ENCODE measurements at regions not wholly inside any gene's neighbourhood (a gene's known extent, or its start where the extent isn't known, plus 50 kb on each side); places are given as distances from the start of the nearest gene placed in this dataset.
A peak's percentile ranks its signal among the peaks of the same experiment; 100 is the strongest.

DNA sequence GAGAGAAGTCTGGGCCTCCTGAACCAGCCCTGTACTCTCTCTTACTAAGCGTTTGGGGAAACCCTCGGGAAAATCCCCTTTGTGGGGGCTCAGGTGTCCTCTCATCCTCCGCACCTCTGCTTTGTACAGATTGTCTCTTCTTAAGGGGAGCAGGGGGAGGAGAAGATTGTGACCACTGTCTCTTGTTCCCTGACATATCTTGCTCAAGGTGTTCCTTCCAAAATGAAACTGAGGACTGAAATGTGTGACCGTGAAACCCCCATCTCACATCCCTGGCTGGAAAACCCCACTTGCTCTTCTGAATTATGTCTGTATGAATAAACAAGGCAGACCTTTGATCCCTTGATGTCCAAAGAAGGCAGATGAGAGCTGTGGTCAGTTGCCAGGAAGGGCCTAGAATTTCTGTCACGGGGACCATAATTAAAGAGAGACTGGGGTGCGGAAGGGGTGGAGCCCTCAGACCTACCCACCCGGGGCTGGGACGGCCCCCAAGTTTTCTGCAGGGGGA, 369.8 kb downstream of the AACS start (continued):
- TF ChIP-seq ZNF24 (IDR thresholded peaks at IDR 0.05) (no peak), SUPT20H (IDR thresholded peaks at IDR 0.05; ENCODE audit: borderline replicate concordance, control insufficient read depth, low read depth, low read length) (no peak), SUZ12 (IDR thresholded peaks at IDR 0.05; ENCODE audit: unreplicated experiment) (no peak), ZNF622 (IDR thresholded peaks at IDR 0.05) (no peak), CBX5 (IDR thresholded peaks at IDR 0.05; ENCODE audit: low read depth) (0 out of 2 replicates have a peak, but pooled peaks have one; percentile 58), NBN (IDR thresholded peaks at IDR 0.05) (peak; percentile 78), POLR2AphosphoS2 (IDR thresholded peaks at IDR 0.05; ENCODE audit: low read depth, low read length) (no peak), RAD21 (IDR thresholded peaks at IDR 0.05; ENCODE audit: insufficient read depth, low read depth, low read length) (no peak), SMAD1 (IDR thresholded peaks at IDR 0.05; ENCODE audit: low read depth, partially characterized antibody) (no peak), ZSCAN29 (IDR thresholded peaks at IDR 0.05) (no peak), RELA (IDR thresholded peaks at IDR 0.05; ENCODE audit: borderline replicate concordance, partially characterized antibody) (peak; percentile 98)
- TF ChIP-seq, protein P1, sequence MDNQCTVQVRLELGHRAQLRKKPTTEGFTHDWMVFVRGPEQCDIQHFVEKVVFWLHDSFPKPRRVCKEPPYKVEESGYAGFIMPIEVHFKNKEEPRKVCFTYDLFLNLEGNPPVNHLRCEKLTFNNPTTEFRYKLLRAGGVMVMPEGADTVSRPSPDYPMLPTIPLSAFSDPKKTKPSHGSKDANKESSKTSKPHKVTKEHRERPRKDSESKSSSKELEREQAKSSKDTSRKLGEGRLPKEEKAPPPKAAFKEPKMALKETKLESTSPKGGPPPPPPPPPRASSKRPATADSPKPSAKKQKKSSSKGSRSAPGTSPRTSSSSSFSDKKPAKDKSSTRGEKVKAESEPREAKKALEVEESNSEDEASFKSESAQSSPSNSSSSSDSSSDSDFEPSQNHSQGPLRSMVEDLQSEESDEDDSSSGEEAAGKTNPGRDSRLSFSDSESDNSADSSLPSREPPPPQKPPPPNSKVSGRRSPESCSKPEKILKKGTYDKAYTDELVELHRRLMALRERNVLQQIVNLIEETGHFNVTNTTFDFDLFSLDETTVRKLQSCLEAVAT (IDR thresholded peaks at IDR 0.05): peak; percentile 49; the same call in 1 of the 2 replicates
- TF ChIP-seq, protein P2, sequence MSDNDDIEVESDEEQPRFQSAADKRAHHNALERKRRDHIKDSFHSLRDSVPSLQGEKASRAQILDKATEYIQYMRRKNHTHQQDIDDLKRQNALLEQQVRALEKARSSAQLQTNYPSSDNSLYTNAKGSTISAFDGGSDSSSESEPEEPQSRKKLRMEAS (IDR thresholded peaks at IDR 0.05; ENCODE audit: low read depth, low read length): no peak
- TF ChIP-seq, protein P3, sequence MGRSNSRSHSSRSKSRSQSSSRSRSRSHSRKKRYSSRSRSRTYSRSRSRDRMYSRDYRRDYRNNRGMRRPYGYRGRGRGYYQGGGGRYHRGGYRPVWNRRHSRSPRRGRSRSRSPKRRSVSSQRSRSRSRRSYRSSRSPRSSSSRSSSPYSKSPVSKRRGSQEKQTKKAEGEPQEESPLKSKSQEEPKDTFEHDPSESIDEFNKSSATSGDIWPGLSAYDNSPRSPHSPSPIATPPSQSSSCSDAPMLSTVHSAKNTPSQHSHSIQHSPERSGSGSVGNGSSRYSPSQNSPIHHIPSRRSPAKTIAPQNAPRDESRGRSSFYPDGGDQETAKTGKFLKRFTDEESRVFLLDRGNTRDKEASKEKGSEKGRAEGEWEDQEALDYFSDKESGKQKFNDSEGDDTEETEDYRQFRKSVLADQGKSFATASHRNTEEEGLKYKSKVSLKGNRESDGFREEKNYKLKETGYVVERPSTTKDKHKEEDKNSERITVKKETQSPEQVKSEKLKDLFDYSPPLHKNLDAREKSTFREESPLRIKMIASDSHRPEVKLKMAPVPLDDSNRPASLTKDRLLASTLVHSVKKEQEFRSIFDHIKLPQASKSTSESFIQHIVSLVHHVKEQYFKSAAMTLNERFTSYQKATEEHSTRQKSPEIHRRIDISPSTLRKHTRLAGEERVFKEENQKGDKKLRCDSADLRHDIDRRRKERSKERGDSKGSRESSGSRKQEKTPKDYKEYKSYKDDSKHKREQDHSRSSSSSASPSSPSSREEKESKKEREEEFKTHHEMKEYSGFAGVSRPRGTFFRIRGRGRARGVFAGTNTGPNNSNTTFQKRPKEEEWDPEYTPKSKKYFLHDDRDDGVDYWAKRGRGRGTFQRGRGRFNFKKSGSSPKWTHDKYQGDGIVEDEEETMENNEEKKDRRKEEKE (IDR thresholded peaks at IDR 0.05): no peak
- TF ChIP-seq, protein P4, sequence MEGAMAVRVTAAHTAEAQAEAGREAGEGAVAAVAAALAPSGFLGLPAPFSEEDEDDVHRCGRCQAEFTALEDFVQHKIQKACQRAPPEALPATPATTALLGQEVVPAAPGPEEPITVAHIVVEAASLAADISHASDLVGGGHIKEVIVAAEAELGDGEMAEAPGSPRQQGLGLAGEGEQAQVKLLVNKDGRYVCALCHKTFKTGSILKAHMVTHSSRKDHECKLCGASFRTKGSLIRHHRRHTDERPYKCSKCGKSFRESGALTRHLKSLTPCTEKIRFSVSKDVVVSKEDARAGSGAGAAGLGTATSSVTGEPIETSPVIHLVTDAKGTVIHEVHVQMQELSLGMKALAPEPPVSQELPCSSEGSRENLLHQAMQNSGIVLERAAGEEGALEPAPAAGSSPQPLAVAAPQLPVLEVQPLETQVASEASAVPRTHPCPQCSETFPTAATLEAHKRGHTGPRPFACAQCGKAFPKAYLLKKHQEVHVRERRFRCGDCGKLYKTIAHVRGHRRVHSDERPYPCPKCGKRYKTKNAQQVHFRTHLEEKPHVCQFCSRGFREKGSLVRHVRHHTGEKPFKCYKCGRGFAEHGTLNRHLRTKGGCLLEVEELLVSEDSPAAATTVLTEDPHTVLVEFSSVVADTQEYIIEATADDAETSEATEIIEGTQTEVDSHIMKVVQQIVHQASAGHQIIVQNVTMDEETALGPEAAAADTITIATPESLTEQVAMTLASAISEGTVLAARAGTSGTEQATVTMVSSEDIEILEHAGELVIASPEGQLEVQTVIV (IDR thresholded peaks at IDR 0.05; ENCODE audit: borderline replicate concordance, partially characterized antibody): no peak
- TF ChIP-seq, protein P5, sequence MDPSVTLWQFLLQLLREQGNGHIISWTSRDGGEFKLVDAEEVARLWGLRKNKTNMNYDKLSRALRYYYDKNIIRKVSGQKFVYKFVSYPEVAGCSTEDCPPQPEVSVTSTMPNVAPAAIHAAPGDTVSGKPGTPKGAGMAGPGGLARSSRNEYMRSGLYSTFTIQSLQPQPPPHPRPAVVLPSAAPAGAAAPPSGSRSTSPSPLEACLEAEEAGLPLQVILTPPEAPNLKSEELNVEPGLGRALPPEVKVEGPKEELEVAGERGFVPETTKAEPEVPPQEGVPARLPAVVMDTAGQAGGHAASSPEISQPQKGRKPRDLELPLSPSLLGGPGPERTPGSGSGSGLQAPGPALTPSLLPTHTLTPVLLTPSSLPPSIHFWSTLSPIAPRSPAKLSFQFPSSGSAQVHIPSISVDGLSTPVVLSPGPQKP (IDR thresholded peaks at IDR 0.05; ENCODE audit: low read depth, low read length): no peak
- TF ChIP-seq, protein P6, sequence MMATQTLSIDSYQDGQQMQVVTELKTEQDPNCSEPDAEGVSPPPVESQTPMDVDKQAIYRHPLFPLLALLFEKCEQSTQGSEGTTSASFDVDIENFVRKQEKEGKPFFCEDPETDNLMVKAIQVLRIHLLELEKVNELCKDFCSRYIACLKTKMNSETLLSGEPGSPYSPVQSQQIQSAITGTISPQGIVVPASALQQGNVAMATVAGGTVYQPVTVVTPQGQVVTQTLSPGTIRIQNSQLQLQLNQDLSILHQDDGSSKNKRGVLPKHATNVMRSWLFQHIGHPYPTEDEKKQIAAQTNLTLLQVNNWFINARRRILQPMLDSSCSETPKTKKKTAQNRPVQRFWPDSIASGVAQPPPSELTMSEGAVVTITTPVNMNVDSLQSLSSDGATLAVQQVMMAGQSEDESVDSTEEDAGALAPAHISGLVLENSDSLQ (IDR thresholded peaks at IDR 0.05): peak; percentile 44; the same call in 1 of the 2 replicates
- TF ChIP-seq, protein P7, sequence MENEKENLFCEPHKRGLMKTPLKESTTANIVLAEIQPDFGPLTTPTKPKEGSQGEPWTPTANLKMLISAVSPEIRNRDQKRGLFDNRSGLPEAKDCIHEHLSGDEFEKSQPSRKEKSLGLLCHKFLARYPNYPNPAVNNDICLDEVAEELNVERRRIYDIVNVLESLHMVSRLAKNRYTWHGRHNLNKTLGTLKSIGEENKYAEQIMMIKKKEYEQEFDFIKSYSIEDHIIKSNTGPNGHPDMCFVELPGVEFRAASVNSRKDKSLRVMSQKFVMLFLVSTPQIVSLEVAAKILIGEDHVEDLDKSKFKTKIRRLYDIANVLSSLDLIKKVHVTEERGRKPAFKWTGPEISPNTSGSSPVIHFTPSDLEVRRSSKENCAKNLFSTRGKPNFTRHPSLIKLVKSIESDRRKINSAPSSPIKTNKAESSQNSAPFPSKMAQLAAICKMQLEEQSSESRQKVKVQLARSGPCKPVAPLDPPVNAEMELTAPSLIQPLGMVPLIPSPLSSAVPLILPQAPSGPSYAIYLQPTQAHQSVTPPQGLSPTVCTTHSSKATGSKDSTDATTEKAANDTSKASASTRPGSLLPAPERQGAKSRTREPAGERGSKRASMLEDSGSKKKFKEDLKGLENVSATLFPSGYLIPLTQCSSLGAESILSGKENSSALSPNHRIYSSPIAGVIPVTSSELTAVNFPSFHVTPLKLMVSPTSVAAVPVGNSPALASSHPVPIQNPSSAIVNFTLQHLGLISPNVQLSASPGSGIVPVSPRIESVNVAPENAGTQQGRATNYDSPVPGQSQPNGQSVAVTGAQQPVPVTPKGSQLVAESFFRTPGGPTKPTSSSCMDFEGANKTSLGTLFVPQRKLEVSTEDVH (IDR thresholded peaks at IDR 0.05; ENCODE audit: low read depth, partially characterized antibody): no peak
